Caco-2 (cell line): ENCODE measurements at regions not wholly inside any gene's neighbourhood (a gene's known extent, or its start where the extent isn't known, plus 50 kb on each side); places are given as distances from the start of the nearest gene placed in this dataset.

ENCODE experiments used
- BruUV-seq: library from RNA; stranded (reverse); fragments of 400-500 nt; replicated peaks from 2 replicates; lab custom pipeline; 2021; lab: Mats Ljungman, UMichigan
- CTCF ChIA-PET: fragments of 300-600 bp; sonication (Branson Sonifier 250); formaldehyde crosslinking; loops from one replicate; lab custom pipeline; 2022; ENCODE audit warnings: antibody characterized with exemption; lab: Charles Lee
- POLR2A ChIA-PET: fragments of 300-600 bp; sonication (Branson Sonifier 250); formaldehyde crosslinking; loops from one replicate; lab custom pipeline; 2022; ENCODE audit warnings: antibody characterized with exemption; lab: Charles Lee
- DNase-seq, 2 experiments: peaks; one replicate each; pipeline versions ENCODE4 v3.0.0 to v3.0.0-alpha.2; 2020 to 2022
- H3K27me3 ChIP-seq: replicated peaks from 2 replicates; pipeline ENCODE4 v1.6.0; 2011; ENCODE audit warnings: low read length; ENCODE audit not compliant: control insufficient read depth, insufficient read depth
- H3K36me3 ChIP-seq: 2 replicates; pipeline ENCODE4 v1.5.1; 2011; ENCODE audit warnings: low read length; ENCODE audit not compliant: control insufficient read depth, insufficient read depth
- H3K4me1 ChIP-seq: fragments of 250-450 bp; sonication (Bioruptor Pico); 2 replicates; pipeline ENCODE4 v1.5.1; 2020; ENCODE audit warnings: mild to moderate bottlenecking
- H3K4me3 ChIP-seq: 2 replicates; pipeline ENCODE4 v1.5.1; 2011; ENCODE audit warnings: low read depth, mild to moderate bottlenecking, control low read depth, low read length
- H3K9me3 ChIP-seq: fragments of 250-450 bp; sonication (Bioruptor Pico); 2 replicates; pipeline ENCODE4 v1.5.1; 2020; ENCODE audit warnings: mild to moderate bottlenecking, moderate library complexity
- H3K27ac Mint-ChIP-seq: one replicate; pipeline ENCODE4 v1.8.0; 2022; ENCODE audit warnings: mixed read lengths; ENCODE audit not compliant: unreplicated experiment
- H3K27me3 Mint-ChIP-seq: one replicate; pipeline ENCODE4 v1.8.0; 2022; ENCODE audit warnings: mixed read lengths; ENCODE audit not compliant: insufficient read depth, unreplicated experiment
- H3K36me3 Mint-ChIP-seq: one replicate; pipeline ENCODE4 v1.8.0; 2022; ENCODE audit warnings: mild to moderate bottlenecking, mixed read lengths; ENCODE audit not compliant: insufficient read depth, unreplicated experiment
- H3K4me1 Mint-ChIP-seq: one replicate; pipeline ENCODE4 v1.8.0; 2022; ENCODE audit warnings: low read depth, mixed read lengths; ENCODE audit not compliant: unreplicated experiment
- H3K4me3 Mint-ChIP-seq: one replicate; pipeline ENCODE4 v1.8.0; 2022; ENCODE audit warnings: mild to moderate bottlenecking, moderate library complexity, mixed read lengths; ENCODE audit not compliant: unreplicated experiment
- H3K9me3 Mint-ChIP-seq: one replicate; pipeline ENCODE4 v1.8.0; 2022; ENCODE audit warnings: mixed read lengths; ENCODE audit not compliant: unreplicated experiment
- CTCF ChIP-seq, 2 experiments: fragments of 200-600 bp in 1 of 2; IDR thresholded peaks; 1 replicate in 1 of 2; 2 replicates in 1 of 2; pipeline versions ENCODE4 v1.5.1 to v1.8.0; 2011 to 2022; ENCODE audit warnings: antibody characterized with exemption in 1 of 2, control low read depth in 1 of 2, inconsistent platforms in 1 of 2, low read depth in 1 of 2, low read length in 1 of 2, mild to moderate bottlenecking in 1 of 2, moderate library complexity in 1 of 2; ENCODE audit not compliant: insufficient read depth in 1 of 2, severe bottlenecking in 1 of 2, unreplicated experiment in 1 of 2
- intact Hi-C: fragments of 100-400 bp; cut with micrococcal nuclease; formaldehyde crosslinking; loops from one replicate; pipeline ENCODE4 v1.10.0; 2022; ENCODE audit not compliant: unreplicated experiment

- H3K9me3 ChIP-seq: no peaks in the 10 kb centered on the region
- CTCF ChIA-PET: no interaction called here
Measured at GRCh38 chr2:45278365-45279078, 269.3 kb upstream of the SIX2 start.

GRCh38 chr2:45276914-45277313, 267.7 kb upstream of the SIX2 start:
- no peak for DNase-seq
- Mint-ChIP-seq H3K36me3 (peaks cover 6% of the 10 kb centered on the region), H3K9me3 (no peaks in the 10 kb centered on the region), H3K27me3 (no peaks in the 10 kb centered on the region), H3K27ac (no peak overlapping the region), H3K4me3 (no peak overlapping the region), H3K4me1 (peaks cover 28% of the 10 kb centered on the region)
- H3K4me1 ChIP-seq: peaks cover 57% of the 10 kb centered on the region
- CTCF ChIA-PET: no interaction called here
- POLR2A ChIA-PET: no interaction called here
- intact Hi-C loops: no loop called here
- TF ChIP-seq CTCF (IDR thresholded peaks at IDR 0.05; ENCODE audit: insufficient read depth in 1 of 2, low read depth in 1 of 2, low read length in 1 of 2, severe bottlenecking in 1 of 2, unreplicated experiment in 1 of 2): no peak
- H3K4me3 ChIP-seq: no peak overlapping the region
- no peaks in the 10 kb centered on the region for H3K9me3 ChIP-seq
- no peaks in the 10 kb centered on the region for H3K27me3 ChIP-seq
- no TSS peak for BruUV-seq
- no peaks in the 10 kb centered on the region for H3K36me3 ChIP-seq

More at GRCh38 chr2:45278365-45279078, 269.3 kb upstream of the SIX2 start:
- Mint-ChIP-seq H3K36me3 (peaks cover 6% of the 10 kb centered on the region), H3K9me3 (no peaks in the 10 kb centered on the region), H3K4me3 (no peak overlapping the region), H3K27me3 (no peaks in the 10 kb centered on the region), H3K4me1 (peaks cover 19% of the 10 kb centered on the region), H3K27ac (no peak overlapping the region)
- no peaks in the 10 kb centered on the region for H3K36me3 ChIP-seq
- intact Hi-C loops: no loop called here
- H3K27me3 ChIP-seq: no peaks in the 10 kb centered on the region
- H3K4me1 ChIP-seq: peaks cover 45% of the 10 kb centered on the region
- POLR2A ChIA-PET: no interaction called here
- DNase-seq: no peak
- no peak overlapping the region for H3K4me3 ChIP-seq
- TF ChIP-seq CTCF (IDR thresholded peaks at IDR 0.05; ENCODE audit: insufficient read depth in 1 of 2, low read depth in 1 of 2, low read length in 1 of 2, severe bottlenecking in 1 of 2, unreplicated experiment in 1 of 2): no peak
- BruUV-seq: no TSS peak

- Mint-ChIP-seq H3K27ac (peak overlapping the region; percentile 41), H3K9me3 (no peaks in the 10 kb centered on the region), H3K4me3 (no peak overlapping the region), H3K36me3 (peaks cover 6% of the 10 kb centered on the region), H3K4me1 (peaks cover 29% of the 10 kb centered on the region), H3K27me3 (no peaks in the 10 kb centered on the region)
- POLR2A ChIA-PET: no interaction called here
- peaks cover 53% of the 10 kb centered on the region for H3K4me1 ChIP-seq
- DNase-seq: no peak
- no peak for TF ChIP-seq CTCF (IDR thresholded peaks at IDR 0.05; ENCODE audit: insufficient read depth in 1 of 2, low read depth in 1 of 2, low read length in 1 of 2, severe bottlenecking in 1 of 2, unreplicated experiment in 1 of 2)
- no peaks in the 10 kb centered on the region for H3K36me3 ChIP-seq
- H3K4me3 ChIP-seq: no peak overlapping the region
- intact Hi-C loops: no loop called here
- no TSS peak for BruUV-seq
- H3K9me3 ChIP-seq: no peaks in the 10 kb centered on the region
- CTCF ChIA-PET: no interaction called here
- no peaks in the 10 kb centered on the region for H3K27me3 ChIP-seq
Measured at GRCh38 chr2:45275806-45276205, 266.6 kb upstream of the SIX2 start.
